AG10803 (cell line): ENCODE measurements at regions not wholly inside any gene's neighbourhood (a gene's known extent, or its start where the extent isn't known, plus 50 kb on each side); places are given as distances from the start of the nearest gene placed in this dataset.

Experiments
- DNase-seq: peaks from one replicate; pipeline ENCODE4 v3.0.0; 2010; ENCODE audit warnings: low read depth
- H3K4me3 ChIP-seq: 2 replicates; pipeline ENCODE4 v1.5.1; 2011; ENCODE audit warnings: mild to moderate bottlenecking, low read length, control low read depth
- TF ChIP-seq, protein P1 (sequence below): conservative IDR thresholded peaks from 2 replicates; pipeline ENCODE4 v1.5.1; 2011; ENCODE audit warnings: mild to moderate bottlenecking, low read length, control low read depth, inconsistent platforms

DNA sequence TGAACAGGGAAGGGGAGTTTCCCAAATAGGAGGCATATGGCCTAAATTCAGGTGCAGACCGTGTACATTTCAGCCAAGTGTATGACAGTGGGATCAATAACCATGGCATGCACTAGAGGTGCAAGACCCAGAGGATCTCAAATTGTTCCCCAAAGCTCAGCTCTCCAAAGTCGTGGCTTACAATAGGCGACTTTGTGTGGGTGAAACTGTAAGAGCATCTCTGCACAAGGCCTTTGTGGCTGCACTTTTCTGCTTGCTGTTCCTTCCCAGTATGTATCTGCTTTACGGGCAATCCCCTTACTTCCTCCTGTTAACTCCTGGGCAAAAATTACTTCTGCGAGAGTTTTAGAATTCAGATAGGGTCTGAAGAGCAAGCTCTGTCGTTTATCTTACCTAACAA, 518.3 kb upstream of the ZFP42 start:
- H3K4me3 ChIP-seq: no peak overlapping the region
- no peak for DNase-seq
- TF ChIP-seq, protein P1, sequence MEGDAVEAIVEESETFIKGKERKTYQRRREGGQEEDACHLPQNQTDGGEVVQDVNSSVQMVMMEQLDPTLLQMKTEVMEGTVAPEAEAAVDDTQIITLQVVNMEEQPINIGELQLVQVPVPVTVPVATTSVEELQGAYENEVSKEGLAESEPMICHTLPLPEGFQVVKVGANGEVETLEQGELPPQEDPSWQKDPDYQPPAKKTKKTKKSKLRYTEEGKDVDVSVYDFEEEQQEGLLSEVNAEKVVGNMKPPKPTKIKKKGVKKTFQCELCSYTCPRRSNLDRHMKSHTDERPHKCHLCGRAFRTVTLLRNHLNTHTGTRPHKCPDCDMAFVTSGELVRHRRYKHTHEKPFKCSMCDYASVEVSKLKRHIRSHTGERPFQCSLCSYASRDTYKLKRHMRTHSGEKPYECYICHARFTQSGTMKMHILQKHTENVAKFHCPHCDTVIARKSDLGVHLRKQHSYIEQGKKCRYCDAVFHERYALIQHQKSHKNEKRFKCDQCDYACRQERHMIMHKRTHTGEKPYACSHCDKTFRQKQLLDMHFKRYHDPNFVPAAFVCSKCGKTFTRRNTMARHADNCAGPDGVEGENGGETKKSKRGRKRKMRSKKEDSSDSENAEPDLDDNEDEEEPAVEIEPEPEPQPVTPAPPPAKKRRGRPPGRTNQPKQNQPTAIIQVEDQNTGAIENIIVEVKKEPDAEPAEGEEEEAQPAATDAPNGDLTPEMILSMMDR: no peak

GRCh38 chr4:187478292-187479140, 517.1 kb upstream of the ZFP42 start:
- H3K4me3 ChIP-seq: peak overlapping the region; percentile 5; the same call in 1 of the 2 replicates
- peak; percentile 93 for DNase-seq
- TF ChIP-seq, protein P1: no peak

DNA sequence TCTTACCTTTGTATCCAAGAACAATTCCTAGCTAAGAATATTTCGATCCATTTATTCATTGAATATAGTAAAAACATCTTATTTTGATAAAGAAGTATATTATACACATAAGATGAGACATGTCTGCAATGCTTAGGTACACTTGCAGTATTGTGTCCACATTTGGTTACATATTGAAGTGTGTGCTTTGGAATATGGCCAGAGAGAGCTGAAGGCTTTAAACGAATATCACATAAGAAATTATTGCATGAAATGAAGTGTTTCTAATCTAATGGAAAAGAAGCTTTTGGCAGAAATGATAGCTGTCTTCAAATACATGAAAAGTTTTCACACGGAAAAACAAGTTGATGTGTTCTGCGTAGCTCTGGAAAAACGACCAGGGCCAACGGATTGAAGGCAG, 516.1 kb upstream of the ZFP42 start:
- TF ChIP-seq, protein P1: no peak
- H3K4me3 ChIP-seq: no peak overlapping the region
- no peak for DNase-seq

DNA sequence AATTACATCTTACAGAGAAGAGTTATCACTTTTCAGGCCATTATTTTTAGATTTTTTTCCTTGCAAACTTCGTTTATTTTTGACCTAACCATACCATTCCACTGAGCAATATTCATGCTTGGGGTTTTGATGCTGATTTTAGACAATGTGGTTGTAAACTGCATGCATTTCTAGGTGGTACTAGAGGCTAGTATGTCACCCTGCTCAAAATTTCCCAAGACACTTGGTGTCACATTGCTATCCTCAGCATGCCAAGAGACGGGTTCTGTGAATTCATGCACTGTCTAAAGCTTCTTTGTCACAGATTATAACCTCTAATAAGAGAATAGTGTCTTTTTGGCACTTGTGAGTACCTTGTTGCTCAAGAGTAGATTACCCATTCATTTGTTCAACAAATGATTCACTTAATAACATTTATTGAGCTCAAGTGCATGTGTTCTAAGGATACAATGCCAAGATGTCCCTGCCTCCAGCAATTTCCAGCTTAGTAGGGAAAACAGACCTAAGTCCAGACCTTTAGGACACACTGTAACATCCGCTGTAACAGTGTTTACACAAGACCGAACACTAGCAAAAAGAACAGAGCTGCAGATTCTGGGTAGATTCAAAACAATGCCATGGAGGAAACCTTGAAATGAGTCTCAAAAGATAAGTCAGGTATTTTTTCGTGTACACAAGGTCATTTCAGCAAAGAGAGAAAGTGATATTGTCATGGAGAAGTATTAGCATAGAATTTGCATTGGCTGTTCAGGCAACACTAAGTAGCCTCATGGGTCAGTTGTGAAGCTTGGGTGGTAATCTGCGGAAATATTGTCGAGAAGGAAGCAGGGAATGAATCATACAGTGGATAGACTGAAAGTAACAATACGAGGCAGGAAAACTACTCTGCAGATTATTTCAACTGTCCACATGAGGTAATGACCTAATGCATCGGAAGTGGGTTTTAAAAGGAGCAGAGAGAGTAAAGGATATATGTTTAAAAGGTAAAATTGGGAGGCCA, 515.1 kb upstream of the ZFP42 start:
- H3K4me3 ChIP-seq: no peak overlapping the region
- TF ChIP-seq, protein P1: no peak
- DNase-seq: peak; percentile 75

DNA sequence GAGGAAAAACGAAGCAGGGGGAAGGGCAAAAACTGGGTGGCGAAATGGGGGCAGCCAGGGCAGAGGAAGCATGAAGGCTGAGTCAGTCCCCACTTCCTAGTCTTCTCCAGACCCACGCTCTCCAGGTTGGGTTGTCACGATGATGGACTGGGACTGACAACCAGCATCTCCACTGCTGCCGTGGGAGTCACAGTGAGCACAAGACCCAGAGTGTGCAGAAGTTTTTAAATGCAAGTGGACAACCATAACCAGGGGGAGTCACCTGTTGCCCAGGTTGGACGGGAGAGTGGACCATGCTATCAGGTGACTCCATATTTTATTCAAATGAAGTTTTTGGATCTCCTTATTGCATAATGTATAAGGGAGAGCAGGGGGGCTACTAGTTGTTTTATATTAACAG, 511.4 kb upstream of the ZFP42 start:
- DNase-seq: no peak
- H3K4me3 ChIP-seq: no peak overlapping the region
- TF ChIP-seq, protein P1: no peak

GRCh38 chr4:187485676-187486075, 509.9 kb upstream of the ZFP42 start:
- H3K4me3 ChIP-seq: no peak overlapping the region
- TF ChIP-seq, protein P1: no peak
- no peak for DNase-seq
